ENCODE measurements at regions not wholly inside any gene's neighbourhood (a gene's known extent, or its start where the extent isn't known, plus 50 kb on each side); places are given as distances from the start of the nearest gene placed in this dataset.

DNA sequence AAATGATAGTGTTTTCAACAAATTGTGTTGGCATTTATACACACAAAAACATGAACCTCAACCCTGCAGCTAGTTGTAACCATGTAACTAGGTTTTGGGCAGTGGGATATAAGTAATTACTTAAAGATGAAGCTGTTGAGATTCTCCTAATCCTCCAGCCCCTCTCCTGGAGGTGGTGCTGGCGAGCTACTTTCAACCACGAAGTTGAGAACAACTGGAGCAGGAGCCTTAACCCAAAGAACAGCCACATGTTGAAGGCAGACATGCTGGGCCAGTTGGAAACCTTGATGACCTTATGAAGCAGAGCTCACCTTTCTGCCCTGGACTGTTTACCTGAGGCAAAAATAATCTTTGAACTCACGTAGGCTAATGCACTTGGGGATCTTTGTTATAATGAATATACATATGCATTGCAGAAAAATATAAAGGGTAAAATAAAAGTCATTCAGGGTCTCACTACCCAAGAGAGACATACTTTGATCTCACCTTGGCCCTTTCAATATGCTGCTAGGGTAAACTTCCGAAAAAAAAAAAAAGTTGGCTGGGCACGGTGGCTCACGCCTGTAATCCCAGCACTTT lies 89.6 kb upstream of the NPAS2 start:
- H3K4me3 ChIP-seq (ENCODE audit: low read depth, low read length): no peak overlapping the region
- DNase-seq (ENCODE audit: low read depth, low spot score): peak; percentile 86
- in situ Hi-C loops (cut with HindIII; ENCODE audit: low sequenced_read_pairs): no loop called here
- TF ChIP-seq, protein P1, sequence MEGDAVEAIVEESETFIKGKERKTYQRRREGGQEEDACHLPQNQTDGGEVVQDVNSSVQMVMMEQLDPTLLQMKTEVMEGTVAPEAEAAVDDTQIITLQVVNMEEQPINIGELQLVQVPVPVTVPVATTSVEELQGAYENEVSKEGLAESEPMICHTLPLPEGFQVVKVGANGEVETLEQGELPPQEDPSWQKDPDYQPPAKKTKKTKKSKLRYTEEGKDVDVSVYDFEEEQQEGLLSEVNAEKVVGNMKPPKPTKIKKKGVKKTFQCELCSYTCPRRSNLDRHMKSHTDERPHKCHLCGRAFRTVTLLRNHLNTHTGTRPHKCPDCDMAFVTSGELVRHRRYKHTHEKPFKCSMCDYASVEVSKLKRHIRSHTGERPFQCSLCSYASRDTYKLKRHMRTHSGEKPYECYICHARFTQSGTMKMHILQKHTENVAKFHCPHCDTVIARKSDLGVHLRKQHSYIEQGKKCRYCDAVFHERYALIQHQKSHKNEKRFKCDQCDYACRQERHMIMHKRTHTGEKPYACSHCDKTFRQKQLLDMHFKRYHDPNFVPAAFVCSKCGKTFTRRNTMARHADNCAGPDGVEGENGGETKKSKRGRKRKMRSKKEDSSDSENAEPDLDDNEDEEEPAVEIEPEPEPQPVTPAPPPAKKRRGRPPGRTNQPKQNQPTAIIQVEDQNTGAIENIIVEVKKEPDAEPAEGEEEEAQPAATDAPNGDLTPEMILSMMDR (IDR thresholded peaks at IDR 0.05; ENCODE audit: low read depth, low read length): peak; percentile 87

DNA sequence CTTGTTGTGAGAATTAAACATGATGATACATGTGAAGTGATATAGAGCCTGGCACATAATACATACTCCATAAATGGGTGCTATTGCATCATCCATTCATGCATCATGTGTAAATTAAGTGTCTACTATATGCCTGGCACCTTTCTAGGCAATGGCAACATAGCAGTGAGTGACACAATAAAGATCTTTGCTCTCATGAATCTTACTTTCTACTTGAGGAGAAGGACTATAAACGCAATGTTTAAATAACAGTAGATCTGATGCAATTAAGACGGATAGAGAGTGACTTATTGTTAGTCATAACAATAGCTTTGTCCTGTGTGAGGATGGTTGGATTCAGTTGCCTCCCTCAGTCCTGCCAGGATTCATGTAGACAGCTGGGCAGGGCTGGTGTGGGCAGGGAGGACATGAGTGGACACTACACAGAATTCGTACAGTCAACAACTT lies 88.4 kb upstream of the NPAS2 start:
- peak; percentile 51 for DNase-seq (ENCODE audit: low read depth, low spot score)
- TF ChIP-seq, protein P1 (IDR thresholded peaks at IDR 0.05; ENCODE audit: low read depth, low read length): no peak
- no peak overlapping the region for H3K4me3 ChIP-seq (ENCODE audit: low read depth, low read length)
- in situ Hi-C loops (cut with HindIII; ENCODE audit: low sequenced_read_pairs): no loop called here

DNA sequence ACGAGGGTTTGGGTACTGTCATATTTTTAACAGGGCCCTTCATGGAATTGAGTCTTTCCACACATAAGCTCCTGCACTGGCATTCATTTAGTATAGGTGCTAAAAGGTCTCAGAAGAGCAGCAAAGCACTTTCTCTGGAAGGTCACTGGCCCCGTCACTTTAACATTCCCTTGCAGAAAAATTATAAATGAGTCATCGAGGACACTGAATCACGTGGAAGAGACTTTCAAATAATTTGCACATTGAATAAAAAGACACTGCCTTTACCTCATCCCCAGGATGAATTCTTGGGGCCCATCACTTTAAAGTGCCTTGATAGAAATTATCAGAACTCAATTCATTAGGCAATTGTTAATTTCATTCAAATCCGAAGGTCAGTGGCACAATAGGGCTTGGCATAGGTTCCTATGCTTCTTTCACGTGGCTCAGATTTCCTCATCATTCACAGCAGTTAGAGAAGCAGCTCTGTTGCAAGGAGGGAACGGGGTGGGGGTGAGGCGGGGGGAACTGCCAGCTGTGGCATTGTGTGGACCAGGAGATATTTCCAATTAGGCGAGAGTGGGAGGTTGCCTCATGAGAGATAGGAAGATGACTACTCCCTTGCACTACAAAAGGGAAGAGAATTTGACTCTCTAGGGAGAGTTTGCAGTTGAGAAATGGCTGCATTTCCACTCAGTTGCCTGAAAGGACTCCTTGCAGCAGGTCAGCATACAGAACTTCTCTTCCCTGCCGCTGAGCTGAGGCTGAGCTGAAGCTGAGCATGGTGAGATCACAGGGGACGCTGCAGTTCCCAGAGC lies 86.3 kb upstream of the NPAS2 start:
- H3K4me3 ChIP-seq (ENCODE audit: low read depth, low read length): no peak overlapping the region
- TF ChIP-seq, protein P1 (IDR thresholded peaks at IDR 0.05; ENCODE audit: low read depth, low read length): no peak
- in situ Hi-C loops (cut with HindIII; ENCODE audit: low sequenced_read_pairs): no loop called here
- DNase-seq (ENCODE audit: low read depth, low spot score): peak; percentile 54

DNA sequence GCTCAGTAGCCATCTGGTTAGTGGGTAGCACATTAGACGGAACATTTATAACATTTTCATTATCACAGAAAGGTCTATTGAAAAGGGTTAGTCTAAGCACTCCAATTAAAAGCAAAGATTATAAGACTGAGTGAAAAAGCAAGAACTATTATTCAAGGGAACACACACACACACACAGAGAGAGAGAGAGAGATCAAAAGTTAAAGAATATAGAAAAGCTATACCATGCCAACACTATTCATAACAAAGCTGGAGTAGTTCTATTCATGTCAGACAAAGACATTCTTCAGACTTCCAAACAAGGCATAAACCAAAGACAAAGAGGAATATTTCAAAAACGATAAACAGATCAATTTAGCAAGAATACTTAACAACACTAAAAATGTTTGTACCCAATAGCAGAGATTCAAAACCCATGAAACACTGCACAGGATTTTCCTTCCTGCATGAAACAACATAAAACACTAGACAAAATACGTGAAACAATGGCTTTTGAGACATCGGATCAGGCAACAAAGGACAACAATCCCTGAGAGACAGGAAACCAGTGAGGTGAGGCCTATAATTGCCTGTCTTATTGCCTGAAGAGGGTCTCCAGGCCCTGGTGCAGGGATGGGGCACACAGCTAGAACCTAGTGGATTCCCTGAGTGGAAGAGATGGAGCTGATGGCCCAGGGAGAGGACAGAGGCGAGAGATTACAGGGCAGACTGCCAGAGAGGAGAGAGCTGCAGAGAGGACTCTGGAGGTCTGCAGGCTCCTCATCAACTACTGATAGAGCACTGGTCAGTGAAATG lies 83.6 kb upstream of the NPAS2 start:
- in situ Hi-C loops (cut with HindIII; ENCODE audit: low sequenced_read_pairs): no loop called here
- TF ChIP-seq, protein P1 (IDR thresholded peaks at IDR 0.05; ENCODE audit: low read depth, low read length): no peak
- H3K4me3 ChIP-seq (ENCODE audit: low read depth, low read length): no peak overlapping the region
- DNase-seq (ENCODE audit: low read depth, low spot score): no peak

DNA sequence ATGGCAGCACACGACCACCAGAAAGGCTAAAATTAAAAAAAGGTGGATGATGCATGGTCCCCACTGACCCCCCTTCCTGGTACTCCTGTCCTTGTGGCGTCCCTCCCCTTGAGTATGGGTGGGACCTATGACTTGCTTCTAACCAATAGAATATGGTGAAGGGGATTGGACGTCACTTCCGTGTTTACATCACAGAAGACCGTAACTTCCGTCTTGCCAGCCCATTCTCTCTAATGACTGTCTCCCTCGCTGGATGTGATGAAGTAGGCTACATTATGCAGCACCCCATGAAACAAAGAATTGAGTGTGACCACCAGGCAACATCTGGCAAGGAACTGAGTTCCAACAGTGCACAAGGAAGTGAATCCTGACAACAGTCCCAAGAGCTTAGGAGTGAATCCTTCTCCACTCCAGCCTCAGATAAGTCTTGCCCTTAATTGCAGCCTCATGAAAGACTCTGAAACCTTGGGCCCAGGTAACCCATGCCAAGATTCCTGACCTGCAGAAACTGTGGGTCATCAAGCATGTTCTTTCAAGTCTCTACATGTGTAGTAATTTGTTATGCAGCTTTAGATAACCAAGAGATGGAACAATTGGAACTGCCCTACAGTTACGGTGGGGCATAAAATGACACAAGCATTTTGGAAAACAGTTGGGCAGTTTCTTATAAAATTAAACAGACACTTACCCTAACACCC lies 80.1 kb upstream of the NPAS2 start:
- in situ Hi-C loops (cut with HindIII; ENCODE audit: low sequenced_read_pairs): no loop called here
- no peak for DNase-seq (ENCODE audit: low read depth, low spot score)
- TF ChIP-seq, protein P1 (IDR thresholded peaks at IDR 0.05; ENCODE audit: low read depth, low read length): no peak
- H3K4me3 ChIP-seq (ENCODE audit: low read depth, low read length): no peak overlapping the region

DNA sequence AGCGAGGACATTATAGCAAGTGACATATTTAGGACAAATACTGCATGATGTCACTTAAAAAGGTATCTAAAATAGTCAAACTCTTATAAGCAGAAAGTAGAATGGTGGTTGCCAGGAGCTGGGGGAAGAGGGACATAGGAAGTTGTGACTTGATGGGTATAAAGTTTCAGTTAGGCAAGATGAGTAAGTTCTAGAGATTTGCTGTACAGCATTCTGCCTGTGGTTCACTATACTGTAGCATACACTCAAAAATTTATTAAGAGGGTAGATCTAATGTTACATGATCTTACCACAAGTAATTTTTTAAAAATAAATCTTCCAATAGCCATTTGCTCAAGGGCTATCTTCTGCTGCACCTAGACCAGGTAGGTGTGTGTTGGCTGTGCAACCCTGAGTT lies 78.1 kb upstream of the NPAS2 start:
- in situ Hi-C loops (cut with HindIII; ENCODE audit: low sequenced_read_pairs): no loop called here
- H3K4me3 ChIP-seq (ENCODE audit: low read depth, low read length): no peak overlapping the region
- TF ChIP-seq, protein P1 (IDR thresholded peaks at IDR 0.05; ENCODE audit: low read depth, low read length): no peak
- no peak for DNase-seq (ENCODE audit: low read depth, low spot score)

All from astrocyte of the spinal cord (primary cell).